Choroid plexus epithelial cell (primary cell): ENCODE measurements at regions not wholly inside any gene's neighbourhood (a gene's known extent, or its start where the extent isn't known, plus 50 kb on each side); places are given as distances from the start of the nearest gene placed in this dataset.

ENCODE experiments used
- DNase-seq: peaks from one replicate; pipeline ENCODE4 v3.0.0-alpha.2; 2010; ENCODE audit warnings: low read depth
- H3K4me3 ChIP-seq: 2 replicates; pipeline ENCODE4 v1.5.1; 2011; ENCODE audit warnings: low read depth, mild to moderate bottlenecking, control low read depth, low read length, moderate library complexity
- CTCF ChIP-seq: conservative IDR thresholded peaks from 2 replicates; pipeline ENCODE4 v1.5.1; 2011; ENCODE audit warnings: low read depth, mild to moderate bottlenecking, control low read depth, inconsistent platforms, low read length, moderate library complexity

GRCh38 chr15:62957130-62957529 is 85.4 kb upstream of the TPM1 start:
- no peak for DNase-seq
- no peak for TF ChIP-seq CTCF
- H3K4me3 ChIP-seq, result no peak overlapping the region

DNA sequence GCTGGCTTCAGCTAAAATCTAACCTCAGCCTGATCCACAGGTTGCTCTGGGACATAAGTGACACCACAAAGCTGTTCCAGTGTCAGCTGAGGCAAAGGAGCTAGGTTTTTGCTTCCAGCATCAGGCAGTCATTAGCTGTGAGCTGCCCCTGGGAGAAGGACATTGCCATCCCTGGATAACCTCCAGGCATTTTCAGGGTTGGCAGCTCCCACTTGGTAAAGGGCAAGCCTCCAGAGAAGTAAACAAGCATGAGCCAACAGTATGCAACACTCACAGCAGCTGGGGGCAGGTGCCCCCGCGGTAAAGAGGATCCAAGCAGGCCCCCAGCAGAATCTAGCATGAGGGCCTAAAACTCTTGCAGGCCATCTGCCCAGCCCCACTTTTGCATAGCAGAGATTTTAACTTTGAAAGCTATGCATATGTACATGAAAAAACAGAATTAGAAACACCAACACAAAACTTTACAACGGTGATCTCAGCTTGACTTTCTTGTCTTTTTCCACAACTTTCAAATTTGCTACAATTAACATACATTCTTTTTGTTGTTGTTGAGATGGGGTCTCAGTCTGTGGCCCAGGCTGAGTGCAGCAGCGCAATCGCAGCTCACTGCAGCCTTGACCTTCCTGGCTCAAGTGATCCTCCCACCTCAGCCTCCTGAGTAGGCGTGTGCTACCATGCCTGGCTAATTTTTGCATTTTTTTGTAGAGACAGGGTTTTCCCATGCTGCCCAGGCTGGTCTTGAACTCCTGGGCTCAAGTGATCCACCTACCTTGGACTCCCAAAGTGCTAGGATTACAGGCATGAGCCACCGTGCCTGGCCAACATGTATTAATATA is 83.8 kb upstream of the TPM1 start:
- no peak for DNase-seq
- TF ChIP-seq CTCF, result no peak
- no peak overlapping the region for H3K4me3 ChIP-seq

DNA sequence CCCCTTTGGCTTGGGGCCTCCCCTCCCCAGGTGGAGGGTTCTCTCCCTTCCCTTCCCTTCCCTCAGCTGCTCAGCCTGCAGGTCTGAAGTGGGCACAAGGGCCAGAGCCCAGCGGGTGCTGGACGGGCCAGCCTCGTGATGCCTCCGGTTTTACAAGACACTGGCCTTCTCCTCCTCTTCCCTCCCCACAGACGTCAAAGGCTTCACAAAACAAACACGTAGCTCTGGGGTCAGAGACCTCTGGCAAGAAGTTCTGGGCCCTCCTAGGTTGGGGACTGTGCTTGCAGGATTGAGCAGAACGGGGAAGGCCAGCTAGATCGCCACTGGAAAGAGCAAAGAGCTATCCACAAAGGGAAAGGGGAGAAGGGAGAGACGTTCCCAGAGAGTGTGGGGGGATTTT is 81.4 kb upstream of the TPM1 start:
- TF ChIP-seq CTCF, result no peak
- no peak for DNase-seq
- no peak overlapping the region for H3K4me3 ChIP-seq

- TF ChIP-seq CTCF, result no peak
- no peak for DNase-seq
- H3K4me3 ChIP-seq, result no peak overlapping the region
Observed at GRCh38 chr15:62962101-62962995, 80.2 kb upstream of the TPM1 start.

DNA sequence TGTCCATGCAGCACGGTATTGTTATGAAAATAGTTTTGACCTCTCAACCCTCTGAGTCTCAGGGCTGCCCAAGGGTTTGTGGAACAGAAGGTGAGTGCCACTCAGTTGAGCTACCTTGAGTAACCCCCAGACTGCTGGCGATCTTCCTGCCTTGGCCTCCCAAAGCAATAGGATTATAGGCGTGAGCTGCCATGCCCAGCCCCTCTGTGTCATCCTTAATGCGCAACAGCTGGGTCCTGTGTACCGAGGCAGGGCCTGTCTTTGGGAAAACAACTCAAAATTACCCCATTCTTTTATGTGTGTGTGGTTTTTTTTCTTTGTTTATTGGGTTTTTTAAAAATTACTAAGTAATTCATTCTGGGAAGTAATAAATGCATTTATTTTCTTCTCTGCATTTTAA is 78.3 kb upstream of the TPM1 start:
- no peak for DNase-seq
- TF ChIP-seq CTCF, result no peak
- H3K4me3 ChIP-seq, result no peak overlapping the region

GRCh38 chr15:62966294-62967078 is 76.1 kb upstream of the TPM1 start:
- TF ChIP-seq CTCF, result no peak
- DNase-seq, result no peak

More at GRCh38 chr15:62966294-62967078, 76.1 kb upstream of the TPM1 start:
- H3K4me3 ChIP-seq, result no peak overlapping the region
